ENCODE measurements at regions not wholly inside any gene's neighbourhood (a gene's known extent, or its start where the extent isn't known, plus 50 kb on each side); places are given as distances from the start of the nearest gene placed in this dataset.
"Not testable (repeated sequence)": the region's sequence is repeated elsewhere in the genome, so short reads cannot be mapped to it uniquely, and the experiment has no call there.

DNA sequence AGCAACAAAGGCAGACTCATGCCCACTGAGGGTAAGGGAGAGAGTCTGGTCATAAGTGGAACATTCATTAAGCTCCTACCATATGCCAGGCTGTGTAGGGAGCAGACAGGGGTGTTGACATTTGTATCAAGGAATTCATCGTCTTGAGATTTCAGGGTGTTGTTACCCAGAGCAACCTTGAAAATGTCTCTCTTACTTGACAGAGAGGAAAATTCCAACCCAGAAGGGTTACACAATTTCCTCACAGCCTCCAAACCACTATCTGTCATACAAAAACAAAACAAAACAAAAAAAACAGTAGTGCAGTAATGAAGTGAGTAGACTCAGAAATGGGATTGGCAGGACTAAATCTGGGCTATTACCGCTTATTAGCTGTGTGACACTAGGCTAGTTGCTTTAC lies 113.2 kb downstream of the MIAT start:
- peak; percentile 29 for DNase-seq

GRCh38 chr22:26773054-26773453 lies 115.7 kb downstream of the MIAT start:
- not testable (repeated sequence) for DNase-seq

DNA sequence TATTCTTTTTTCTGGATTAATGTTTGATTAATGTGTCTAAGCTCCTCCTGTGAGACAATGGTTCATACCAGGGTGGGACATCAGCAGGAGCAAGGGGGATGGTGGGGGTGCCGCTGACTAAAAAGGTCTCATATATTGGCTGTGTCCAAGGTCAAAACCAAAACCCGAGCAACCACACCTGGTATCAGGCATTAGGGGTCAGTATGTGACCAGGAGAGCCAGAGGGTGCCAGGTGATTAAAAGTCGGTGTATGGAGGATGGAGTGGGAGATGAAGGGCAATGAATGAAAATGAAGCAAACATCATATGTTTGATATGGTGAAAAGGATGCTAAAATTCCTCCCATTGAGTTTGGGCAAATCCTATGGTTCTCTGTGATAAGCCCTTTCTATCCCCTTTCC lies 118.0 kb downstream of the MIAT start:
- DNase-seq: no peak

DNA sequence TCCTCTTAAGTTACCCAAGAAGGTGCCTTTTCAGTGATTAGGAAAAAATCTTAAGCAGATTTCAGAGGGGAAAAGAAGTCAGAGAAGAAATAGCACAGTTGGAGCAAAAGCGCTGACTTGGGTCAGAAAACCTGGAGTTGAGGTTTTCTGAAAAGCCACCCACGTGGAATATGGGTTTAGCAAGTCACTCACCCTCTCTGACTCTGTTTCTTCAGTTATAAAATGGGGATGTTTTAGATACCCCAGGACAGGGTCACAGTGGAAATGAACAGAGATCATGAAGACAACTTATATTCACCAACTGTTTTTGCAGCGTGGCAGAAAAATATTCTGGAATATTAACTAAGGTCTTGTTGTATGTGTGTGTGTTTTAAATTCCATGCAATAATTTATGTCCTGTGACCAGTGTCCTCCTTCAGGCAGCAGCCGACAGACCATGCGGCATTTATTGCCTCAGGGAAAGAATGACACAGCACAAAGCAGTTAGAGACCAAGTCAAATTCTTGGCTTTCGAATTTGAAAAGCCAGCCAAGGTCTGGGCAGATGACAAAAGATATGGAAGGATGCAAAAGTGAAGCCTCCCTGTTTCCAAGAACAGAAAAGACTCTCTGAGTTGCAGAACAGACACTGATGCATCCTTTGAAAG lies 119.9 kb downstream of the MIAT start:
- DNase-seq: no peak

- DNase-seq: no peak
Observed at GRCh38 chr22:26778372-26778771, 121.0 kb downstream of the MIAT start.

DNA sequence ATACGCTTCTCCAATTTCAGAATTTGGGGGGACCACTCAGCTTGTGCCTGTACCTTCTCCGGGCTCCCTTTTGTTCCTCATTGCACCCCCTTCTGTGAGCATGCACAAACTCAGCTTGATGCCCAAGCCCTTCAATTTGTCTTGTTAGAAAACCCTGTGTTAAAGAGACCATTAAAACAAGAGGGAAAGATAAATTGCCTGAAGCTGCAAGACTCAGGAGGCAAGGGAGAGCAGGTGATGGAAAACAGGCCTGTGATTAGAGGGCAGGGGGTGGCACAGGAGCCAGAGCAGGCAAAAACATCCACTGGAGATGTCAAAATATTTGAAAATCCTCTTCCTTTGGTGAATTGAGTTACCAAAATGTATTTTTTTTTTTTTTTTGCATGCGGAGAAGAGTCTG lies 121.7 kb downstream of the MIAT start:
- no peak for DNase-seq

DNA sequence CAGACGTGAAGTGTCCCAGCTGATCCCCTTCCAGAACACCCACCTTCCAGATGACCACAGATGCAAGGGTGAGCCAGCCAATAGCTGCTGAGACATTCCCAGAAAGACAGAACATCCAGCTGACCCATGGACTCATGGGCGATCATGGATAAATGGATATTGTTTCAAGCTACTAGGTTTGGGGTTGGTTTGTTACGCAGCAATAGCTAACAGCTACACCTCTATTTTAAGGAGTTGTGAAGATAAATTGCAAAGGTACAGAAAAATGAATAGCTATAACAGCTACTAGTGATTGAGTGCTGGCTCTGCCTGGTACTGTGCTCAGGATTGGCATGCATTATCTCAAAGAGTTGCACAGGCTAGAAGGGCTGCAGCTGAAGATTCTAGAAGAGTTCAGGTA lies 122.5 kb downstream of the MIAT start:
- no peak for DNase-seq

GRCh38 chr22:26780521-26780920 lies 123.1 kb downstream of the MIAT start:
- no peak for DNase-seq

GRCh38 chr22:26781062-26781461 lies 123.7 kb downstream of the MIAT start:
- DNase-seq: no peak

DNA sequence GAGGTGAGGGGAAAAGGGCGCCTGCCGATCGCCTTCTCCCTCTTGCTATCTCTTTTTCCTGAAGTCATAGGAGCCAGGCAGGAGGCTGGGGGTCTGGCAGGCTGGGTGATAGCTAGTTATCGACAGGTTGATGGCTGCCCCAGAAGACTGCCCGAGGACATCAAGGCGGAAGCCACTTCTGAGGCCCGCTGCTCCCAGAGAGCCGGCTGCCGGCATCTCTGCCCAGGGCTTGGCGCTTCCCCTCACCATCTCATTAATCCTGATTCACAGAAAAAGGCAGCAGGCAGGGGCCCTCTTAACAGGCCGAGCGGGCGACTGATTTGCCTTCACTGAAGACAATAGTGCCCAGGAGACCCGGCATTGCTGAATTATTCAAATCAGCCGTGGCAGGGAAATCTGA lies 124.2 kb downstream of the MIAT start:
- no peak for DNase-seq

DNA sequence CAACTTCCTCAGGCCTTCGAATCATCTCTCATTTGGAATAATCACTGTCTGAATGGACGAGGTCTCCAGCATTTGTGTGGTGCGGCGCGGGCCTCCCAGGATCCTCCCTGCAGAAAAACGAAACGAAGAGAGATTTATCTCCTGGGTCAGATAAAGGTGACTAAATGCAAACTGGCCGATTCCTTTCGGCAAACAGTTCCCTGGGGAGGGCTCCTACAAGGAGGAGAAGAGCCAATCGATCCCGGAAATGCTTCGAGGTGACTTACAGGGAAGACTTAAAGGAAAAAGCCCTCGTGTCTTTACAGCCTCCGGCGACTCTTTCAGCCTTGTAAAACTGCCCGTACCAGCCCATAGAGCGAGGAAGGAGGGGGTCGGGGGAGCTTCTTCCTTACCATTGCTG lies 126.5 kb downstream of the MIAT start:
- no peak for DNase-seq

GRCh38 chr22:26784772-26785171 lies 127.4 kb downstream of the MIAT start:
- no peak for DNase-seq

DNA sequence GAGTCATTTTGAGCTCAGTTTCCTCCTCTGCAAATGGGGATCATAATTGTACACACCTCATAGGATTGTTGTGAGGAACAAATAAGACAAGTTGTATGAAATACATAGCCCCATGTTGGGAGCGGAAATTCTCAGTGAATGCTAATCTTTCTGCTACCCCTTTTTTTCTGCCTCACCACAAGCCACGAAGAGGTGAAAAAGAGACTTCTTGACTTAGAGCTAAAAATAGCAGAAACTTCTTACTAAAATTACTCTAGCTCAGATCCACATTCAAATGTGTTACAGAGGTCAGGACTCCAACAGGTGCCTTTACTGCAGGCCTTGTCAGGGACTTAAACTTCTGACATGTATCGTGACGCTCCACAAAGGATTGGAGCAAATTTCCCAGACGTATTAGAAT lies 128.5 kb downstream of the MIAT start:
- peak; percentile 2 for DNase-seq

GRCh38 chr22:26786398-26786797 lies 129.0 kb downstream of the MIAT start:
- no peak for DNase-seq

DNA sequence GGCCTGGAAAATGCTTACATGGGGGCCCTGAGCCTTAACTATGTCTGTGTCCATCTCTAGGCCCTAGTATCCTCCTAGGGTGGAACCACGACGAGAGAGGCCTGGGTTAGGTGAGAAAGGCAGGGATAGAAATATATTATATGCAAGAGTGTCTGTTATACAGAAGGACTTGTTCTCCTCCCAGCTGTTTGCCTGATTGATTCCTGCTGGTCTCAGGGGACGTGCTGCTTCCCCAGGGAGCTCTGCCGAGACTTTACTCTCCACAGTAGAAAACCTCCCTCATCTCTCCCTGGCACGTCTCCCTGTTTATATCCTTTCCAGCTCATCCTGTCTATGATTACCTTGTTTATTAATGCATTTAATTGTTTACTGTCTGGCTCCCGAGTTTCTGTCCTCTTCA lies 132.6 kb downstream of the MIAT start:
- DNase-seq: no peak

DNA sequence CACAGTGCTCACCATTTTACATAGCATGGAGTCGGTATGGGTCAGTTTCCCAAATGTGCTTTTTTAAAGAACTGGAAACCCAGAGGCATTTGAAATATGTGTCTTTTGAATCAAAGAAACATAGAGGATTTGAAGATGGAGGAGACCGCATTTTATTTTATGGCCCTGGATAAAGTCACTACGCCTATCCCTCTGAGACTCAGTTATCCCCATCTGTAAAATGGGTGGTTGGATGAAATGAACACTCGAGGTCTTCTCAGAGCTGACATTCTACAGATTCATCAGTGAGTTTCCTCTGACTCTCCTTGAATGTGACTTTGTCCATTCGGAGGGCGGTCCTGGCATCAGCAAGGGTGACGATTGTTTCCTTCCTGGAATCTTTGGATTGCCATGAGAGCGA lies 135.1 kb downstream of the MIAT start:
- DNase-seq: no peak

DNA sequence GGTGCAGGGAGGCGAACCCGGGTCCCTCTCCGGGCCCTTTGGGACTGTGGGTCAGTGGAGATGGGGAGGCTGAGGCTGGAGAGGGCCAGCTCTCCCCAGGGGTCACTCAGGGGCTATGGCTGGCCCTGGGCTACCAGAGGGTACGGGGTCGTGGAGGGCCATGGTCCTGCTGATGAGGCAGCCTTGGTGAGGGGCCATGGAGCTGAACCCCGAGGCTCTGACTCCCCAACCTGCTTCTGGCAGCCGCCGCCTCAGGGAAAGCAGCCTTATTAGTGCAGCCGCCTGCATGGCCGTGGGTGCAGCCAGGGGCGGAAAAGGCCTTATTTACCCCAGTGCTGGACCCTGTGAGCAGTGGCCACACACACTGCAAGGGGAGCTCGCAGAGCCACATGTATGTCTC lies 139.4 kb downstream of the MIAT start:
- no peak for DNase-seq

DNA sequence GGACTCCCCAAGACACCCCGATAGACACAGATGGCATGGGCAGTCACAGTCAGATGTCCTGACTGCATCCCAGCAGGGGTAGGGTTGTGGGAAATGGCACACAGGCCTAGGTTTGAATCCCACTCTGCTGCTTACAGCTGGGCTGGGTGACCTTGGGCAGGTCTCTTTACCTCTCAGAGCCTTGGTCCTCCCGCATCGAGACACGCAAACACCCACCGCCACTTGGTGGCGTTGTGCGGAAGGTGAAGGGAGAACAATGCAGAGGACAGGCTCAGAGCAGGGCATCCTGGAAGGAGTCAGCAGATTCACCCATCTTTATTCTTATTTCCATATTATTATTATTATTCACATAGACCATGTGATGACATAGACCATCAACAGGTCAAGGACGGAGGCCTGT lies 140.5 kb downstream of the MIAT start:
- DNase-seq: no peak

GRCh38 chr22:26798462-26799065 lies 141.2 kb downstream of the MIAT start:
- DNase-seq: no peak

DNA sequence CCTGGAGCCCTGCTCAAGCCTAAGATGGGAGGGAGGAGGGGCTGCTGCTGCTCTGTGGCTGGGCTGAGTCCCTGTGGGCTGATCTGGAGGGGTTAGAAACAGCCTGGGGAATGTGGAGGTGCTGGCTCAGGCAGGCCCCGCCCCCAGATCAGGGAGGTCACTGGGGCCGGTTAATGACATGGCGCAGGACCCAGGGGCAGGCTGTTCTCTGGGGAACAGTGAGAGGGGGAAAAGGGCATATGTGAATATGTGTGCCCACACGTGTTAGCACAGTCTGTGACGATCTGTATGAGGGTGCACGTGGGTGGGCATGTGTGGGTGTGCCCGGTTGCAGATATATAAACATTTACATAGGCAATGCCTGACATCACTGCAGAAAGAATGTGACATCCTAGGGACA lies 143.5 kb downstream of the MIAT start:
- DNase-seq: no peak

DNA sequence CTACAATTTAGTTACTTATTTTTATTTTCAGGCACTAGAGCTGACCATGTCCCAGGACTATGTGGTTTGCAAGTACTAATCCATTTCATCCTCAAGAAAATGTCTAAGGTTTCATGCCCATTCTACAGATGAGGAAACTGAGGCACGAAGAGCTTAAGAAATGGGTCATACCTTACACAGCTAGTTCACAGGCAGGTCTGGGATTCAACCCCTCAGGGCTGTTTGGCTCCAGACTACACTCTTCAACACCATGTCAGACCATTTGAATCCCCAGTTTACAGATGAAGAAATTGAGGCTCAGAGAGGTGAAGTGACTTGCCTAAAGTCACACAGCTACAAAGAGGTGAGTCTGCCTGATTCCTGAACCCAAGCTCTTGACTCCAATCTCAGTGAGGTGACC lies 144.1 kb downstream of the MIAT start:
- no peak for DNase-seq

- no peak for DNase-seq
Observed at GRCh38 chr22:26804315-26804714, 146.9 kb downstream of the MIAT start.

DNA sequence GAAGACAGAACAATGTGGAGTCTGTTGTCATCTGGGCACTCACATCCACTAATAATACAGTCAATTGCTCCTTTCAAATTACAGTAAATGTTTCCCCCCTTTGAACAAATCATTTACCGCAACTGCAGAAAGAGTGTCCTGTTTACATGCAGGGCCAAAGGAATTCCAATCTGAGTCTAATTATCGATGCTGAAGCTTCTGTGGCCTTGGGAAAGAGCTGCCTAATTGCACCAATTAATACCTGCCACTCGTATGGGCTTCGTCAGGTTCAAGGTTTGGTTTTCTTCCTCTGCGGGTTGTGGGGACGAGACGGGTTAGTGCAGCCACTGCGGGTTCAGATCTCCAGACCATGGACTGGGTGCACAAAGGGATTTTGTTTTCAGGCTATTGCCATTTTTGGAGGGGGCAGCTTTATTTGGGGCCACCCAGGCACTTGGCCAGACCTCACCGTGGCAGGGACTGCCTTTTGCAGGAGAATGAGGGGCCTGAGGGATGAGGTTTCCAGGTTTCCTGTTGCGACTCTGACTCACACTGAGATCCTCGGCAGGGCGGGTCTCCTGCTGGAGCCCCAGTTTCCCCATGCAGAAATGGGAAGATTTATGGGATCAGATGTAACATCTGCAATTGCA lies 147.6 kb downstream of the MIAT start:
- DNase-seq: no peak

DNA sequence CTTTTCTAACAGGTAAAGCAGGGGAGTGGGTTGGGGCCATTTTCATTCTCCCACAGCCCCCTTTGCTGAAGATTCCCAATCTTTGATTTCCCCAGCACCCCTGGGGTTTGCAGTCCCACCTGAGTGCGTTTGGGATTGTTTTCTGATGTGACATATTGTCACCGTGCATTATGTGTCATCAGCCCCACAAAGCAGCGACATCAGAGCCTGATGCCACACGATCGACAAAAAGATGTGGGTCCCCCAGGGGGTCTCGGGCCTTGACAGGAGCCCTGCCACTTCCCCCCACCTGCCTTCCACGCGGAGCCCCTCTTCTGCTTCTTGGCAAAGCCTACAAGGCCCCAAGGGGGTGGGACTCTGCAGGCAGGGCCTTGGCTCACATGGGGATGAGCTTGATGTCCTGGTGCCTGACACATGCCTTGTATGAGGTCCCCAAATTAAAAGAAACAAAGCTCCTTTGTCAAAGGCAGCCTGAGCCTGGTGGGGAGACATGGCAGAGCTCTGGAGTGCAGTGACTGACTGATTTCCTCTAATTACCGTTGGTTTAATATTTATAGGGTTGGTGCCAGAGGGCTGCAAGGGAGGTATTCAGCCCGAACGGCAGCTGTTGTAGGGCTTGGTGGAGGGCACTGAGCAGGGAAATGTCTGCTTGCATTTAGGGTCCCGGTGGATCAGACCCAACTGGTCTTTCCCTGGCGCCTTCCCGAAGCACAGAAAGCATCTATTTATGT lies 149.2 kb downstream of the MIAT start:
- no peak for DNase-seq

Measured in MV-4-11 (cell line).